ENCODE measurements at regions not wholly inside any gene's neighbourhood (a gene's known extent, or its start where the extent isn't known, plus 50 kb on each side); places are given as distances from the start of the nearest gene placed in this dataset.

DNA sequence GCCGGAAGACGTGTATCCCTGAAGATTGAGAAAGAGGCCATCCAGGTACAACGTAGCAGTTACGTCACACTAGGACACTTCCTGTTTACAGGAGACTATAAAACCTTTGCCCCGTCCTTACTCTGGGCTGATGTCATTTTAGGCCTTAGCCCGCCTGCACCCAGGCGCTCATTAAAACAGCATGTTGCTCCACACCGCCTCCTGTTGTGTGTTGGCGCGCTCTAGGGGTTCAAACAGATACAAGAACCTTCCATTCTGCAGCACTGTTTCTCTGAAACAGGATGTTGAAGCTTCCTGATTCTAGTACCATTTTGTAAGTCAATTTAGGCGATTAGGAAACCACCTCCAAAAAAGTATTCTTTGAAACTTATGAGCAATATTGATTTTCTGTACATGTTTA lies 722.1 kb downstream of the PCDH7 start:
- no peak overlapping the region for H2BK12ac ChIP-seq (ENCODE audit: low read depth, low read length)
- H3K4me2 ChIP-seq (ENCODE audit: insufficient read depth in 1 of 2, low read depth in 2 of 2, low read length in 2 of 2): no peak overlapping the region
- H3K4me1 ChIP-seq (replicated peaks in 1 of 4; ENCODE audit: control insufficient read depth in 3 of 4, insufficient read depth in 4 of 4, low read length in 3 of 4): no peaks in the 10 kb centered on the region
- H3K79me1 ChIP-seq (ENCODE audit: low read depth, low read length): no peaks in the 10 kb centered on the region
- no peaks in the 10 kb centered on the region for H4K20me1 ChIP-seq (replicated peaks in 1 of 2; ENCODE audit: control insufficient read depth in 1 of 2, insufficient read depth in 2 of 2, low read length in 2 of 2)
- no peak overlapping the region; the same call in 1 of the 2 replicates for H3K18ac ChIP-seq (ENCODE audit: extremely low read depth, low read length)
- no peaks in the 10 kb centered on the region; a peak in 1 of 7 replicates for H3K27me3 ChIP-seq (replicated peaks in 1 of 4; ENCODE audit: control insufficient read depth in 3 of 4, extremely low read depth in 1 of 4, insufficient read depth in 3 of 4, low read length in 3 of 4)
- no peak for TF ChIP-seq POLR2AphosphoS5 (IDR thresholded peaks at IDR 0.05; ENCODE audit: low read depth, low read length)
- TF ChIP-seq CEBPB (IDR thresholded peaks at IDR 0.05; ENCODE audit: low read depth, low read length): 0 out of 2 replicates have a peak, but pooled peaks have one; percentile 3
- peak; percentile 65 to 77 for TF ChIP-seq RAD21 (IDR thresholded peaks at IDR 0.05 in 1 of 2, conservative IDR thresholded peaks at IDR 0.05 in 1 of 2; ENCODE audit: low read depth in 2 of 2, low read length in 2 of 2)
- no peak for TF ChIP-seq EZH2 (IDR thresholded peaks at IDR 0.05; ENCODE audit: low read depth, low read length, severe bottlenecking)
- no peak for TF ChIP-seq CREB1 (IDR thresholded peaks at IDR 0.05)
- TF ChIP-seq JUND (IDR thresholded peaks at IDR 0.05; ENCODE audit: low read length): 0 out of 2 replicates have a peak, but pooled peaks have one; percentile 9
- TF ChIP-seq SP2 (IDR thresholded peaks at IDR 0.05; ENCODE audit: low read length): no peak
- TF ChIP-seq, protein P1, sequence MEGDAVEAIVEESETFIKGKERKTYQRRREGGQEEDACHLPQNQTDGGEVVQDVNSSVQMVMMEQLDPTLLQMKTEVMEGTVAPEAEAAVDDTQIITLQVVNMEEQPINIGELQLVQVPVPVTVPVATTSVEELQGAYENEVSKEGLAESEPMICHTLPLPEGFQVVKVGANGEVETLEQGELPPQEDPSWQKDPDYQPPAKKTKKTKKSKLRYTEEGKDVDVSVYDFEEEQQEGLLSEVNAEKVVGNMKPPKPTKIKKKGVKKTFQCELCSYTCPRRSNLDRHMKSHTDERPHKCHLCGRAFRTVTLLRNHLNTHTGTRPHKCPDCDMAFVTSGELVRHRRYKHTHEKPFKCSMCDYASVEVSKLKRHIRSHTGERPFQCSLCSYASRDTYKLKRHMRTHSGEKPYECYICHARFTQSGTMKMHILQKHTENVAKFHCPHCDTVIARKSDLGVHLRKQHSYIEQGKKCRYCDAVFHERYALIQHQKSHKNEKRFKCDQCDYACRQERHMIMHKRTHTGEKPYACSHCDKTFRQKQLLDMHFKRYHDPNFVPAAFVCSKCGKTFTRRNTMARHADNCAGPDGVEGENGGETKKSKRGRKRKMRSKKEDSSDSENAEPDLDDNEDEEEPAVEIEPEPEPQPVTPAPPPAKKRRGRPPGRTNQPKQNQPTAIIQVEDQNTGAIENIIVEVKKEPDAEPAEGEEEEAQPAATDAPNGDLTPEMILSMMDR (IDR thresholded peaks at IDR 0.05; ENCODE audit: control extremely low read depth in 1 of 3, insufficient read depth in 1 of 3, low read depth in 1 of 3, low read length in 3 of 3): peak; percentile 11 to 33 (median 32)
- TF ChIP-seq, protein P2, sequence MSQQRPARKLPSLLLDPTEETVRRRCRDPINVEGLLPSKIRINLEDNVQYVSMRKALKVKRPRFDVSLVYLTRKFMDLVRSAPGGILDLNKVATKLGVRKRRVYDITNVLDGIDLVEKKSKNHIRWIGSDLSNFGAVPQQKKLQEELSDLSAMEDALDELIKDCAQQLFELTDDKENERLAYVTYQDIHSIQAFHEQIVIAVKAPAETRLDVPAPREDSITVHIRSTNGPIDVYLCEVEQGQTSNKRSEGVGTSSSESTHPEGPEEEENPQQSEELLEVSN (IDR thresholded peaks at IDR 0.05): no peak
- H4K5ac ChIP-seq (ENCODE audit: insufficient read length, low read depth, low read length): no peak overlapping the region
- no peak overlapping the region for H3K14ac ChIP-seq (ENCODE audit: insufficient read length)
- CTCF ChIA-PET (ENCODE audit: partially characterized antibody): interaction anchor here (0.9 to 2.1 kb wide), 5 partner anchors 10 to 444 kb away, joined by 3 to 9 read pairs (median 3); no protein-coding TSS in a partner anchor
- no peak overlapping the region for H2BK120ac ChIP-seq (replicated peaks; ENCODE audit: low read depth, low read length)
- DNase-seq (ENCODE audit: low read depth in 1 of 2, low spot score in 2 of 2) (peak in 1 of 2 experiments; percentile 15), FAIRE-seq (no peak)
- H3K23me2 ChIP-seq (ENCODE audit: low read depth, low read length): no peaks in the 10 kb centered on the region
- no peak overlapping the region for H4K91ac ChIP-seq (replicated peaks; ENCODE audit: insufficient read length, low read length)
- POLR2A ChIA-PET (ENCODE audit: partially characterized antibody): no interaction called here
- H2AK5ac ChIP-seq (ENCODE audit: low read depth, low read length): no peak overlapping the region
- no peaks in the 10 kb centered on the region for H3K79me2 ChIP-seq (ENCODE audit: control insufficient read depth in 1 of 2, insufficient read depth in 2 of 2, low read length in 2 of 2)
- no peak overlapping the region for H2BK15ac ChIP-seq (ENCODE audit: low read length)
- no peak overlapping the region for H2AFZ ChIP-seq (ENCODE audit: low read length)
- no peak overlapping the region for H4K8ac ChIP-seq (ENCODE audit: extremely low read depth, insufficient read depth, low read length)
- no peak overlapping the region for H2BK5ac ChIP-seq (ENCODE audit: low read depth, low read length)
- no peak overlapping the region for H3K56ac ChIP-seq (replicated peaks; ENCODE audit: insufficient read length, low read depth, low read length)
- H3K27ac ChIP-seq (ENCODE audit: low read depth, low read length): no peak overlapping the region
- no peak overlapping the region for H3K4me3 ChIP-seq (ENCODE audit: extremely low read depth in 1 of 4, insufficient read depth in 2 of 4, low read depth in 3 of 4, low read length in 4 of 4)
- WGBS, 2 experiments (ENCODE audit: extremely low coverage in 1 of 2, insufficient coverage in 1 of 2, insufficient read length in 1 of 2, insufficient replicate concordance in 2 of 2, low coverage in 1 of 2, low lambda C conversion rate in 2 of 2, missing lambda C conversion rate in 1 of 2): 88% methylated on average over 9 of the region's 11 CpGs; no CpG with 5 or more reads in 1 of the 2 experiments
- H3K36me3 ChIP-seq (ENCODE audit: control insufficient read depth in 2 of 4, insufficient read depth in 4 of 4, low read length in 3 of 4): no peaks in the 10 kb centered on the region
- no peak overlapping the region for H3K23ac ChIP-seq (ENCODE audit: insufficient read length)
- H3K9me3 ChIP-seq (ENCODE audit: insufficient read depth in 2 of 2, low read depth in 1 of 2, low read length in 1 of 2): no peaks in the 10 kb centered on the region
- no peak overlapping the region for H3K9ac ChIP-seq (replicated peaks in 1 of 4; ENCODE audit: extremely low read depth in 1 of 4, low read depth in 3 of 4, low read length in 3 of 4)
- H2BK20ac ChIP-seq (ENCODE audit: low read length): no peak overlapping the region
- H3K4ac ChIP-seq (replicated peaks; ENCODE audit: insufficient read length, low read depth, low read length): no peak overlapping the region
